NCI-H187 (cell line): ENCODE measurements at regions not wholly inside any gene's neighbourhood (a gene's known extent, or its start where the extent isn't known, plus 50 kb on each side); places are given as distances from the start of the nearest gene placed in this dataset.
A peak's percentile ranks its signal among the peaks of the same experiment; 100 is the strongest.
"Not testable (repeated sequence)": the region's sequence is repeated elsewhere in the genome, so short reads cannot be mapped to it uniquely, and the experiment has no call there.

Source experiments
- DNase-seq, 2 experiments: peaks; one replicate each; lab custom pipeline; 2025; lab: John Stamatoyannopoulos, UW

DNA sequence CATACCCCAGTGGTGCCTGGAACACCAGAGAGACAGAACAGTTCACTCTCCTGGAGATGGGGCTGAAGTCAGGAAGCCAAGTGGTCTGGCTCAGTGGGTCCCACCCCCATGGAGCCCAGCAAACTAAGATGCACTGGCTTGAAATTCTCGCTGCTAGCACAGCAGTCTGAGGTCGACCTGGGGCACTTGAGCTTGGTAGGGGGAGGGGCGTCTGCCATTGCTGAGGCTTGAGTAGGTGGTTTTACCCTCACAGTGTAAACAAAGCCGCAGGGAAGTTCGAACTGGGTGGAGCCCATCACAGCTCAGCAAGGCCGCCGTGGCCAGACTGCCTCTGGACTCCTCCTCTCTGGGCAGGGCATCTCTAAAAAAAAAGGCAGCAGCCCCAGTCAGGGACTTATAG is 272.0 kb downstream of the KLF13 start:
- peak in 1 of 2 experiments; percentile 49 for DNase-seq

DNA sequence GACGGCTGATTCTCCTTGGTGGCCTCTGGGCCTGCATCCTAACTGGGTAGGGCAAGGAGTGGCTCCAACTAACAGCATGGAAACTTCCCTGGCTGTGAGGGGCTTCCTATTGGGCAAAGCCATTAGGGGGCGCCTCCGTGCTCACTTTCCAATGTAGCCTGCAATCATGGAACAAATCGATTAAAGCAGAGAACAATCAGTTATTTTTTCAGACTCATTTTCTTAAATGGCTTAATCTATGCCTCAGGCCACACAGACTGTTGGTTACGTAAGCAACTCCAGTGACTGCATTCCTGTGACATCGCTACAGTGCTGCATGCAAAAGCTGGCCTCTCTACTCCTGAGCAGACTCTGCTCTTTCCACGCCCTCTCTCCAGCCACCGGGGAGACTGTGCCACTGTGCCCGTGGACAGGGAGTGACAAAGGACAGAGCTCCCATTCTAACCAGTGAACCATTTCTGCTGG is 278.9 kb downstream of the KLF13 start:
- no peak for DNase-seq

DNA sequence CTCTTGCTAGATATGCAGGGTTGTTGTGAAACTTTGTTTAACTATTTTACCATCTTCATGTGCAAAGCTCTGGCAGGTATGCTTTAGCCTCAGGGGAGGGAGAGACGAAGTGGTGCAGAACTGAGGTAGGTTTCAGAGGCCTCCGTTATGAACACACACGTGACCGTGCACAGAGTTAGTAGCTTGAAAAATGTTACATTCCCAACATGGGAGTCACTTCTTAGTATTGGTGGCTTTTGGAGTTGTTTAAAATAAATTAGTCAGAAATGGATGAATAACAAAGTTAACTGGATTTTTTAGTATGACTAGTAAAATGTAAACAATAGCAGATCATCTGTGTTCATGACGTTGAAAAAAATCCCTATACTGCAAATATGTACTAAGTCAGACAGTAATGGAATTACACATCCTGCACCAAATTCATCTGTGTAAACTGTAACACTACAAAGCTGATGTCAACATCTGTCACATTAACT is 279.6 kb downstream of the KLF13 start:
- no peak for DNase-seq

DNA sequence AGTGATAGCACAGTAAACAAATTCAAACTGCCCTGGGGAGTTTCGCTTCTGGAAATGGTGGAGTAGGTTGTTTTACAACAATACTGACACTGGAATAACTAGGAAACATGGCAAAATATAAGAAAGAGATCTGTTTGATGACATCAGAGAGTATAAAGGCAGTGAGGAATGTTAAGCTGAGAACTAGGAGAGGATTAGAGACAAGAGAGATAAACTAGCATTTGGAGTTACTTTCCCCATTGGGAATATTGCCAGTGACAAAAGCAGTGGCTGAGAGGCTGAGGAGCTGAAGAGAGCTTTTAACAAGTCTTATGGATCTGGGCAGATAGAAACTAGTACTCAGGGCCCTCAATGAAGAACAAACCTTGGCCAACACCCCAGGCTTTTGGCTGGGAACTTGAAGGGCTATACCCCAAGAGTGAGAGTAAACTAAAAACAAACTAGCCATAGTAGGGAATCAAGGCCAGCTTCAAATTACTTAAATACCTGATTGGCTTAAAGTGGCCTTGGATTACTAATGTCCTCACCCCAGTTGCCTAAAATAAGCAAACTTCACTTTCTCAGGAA is 280.4 kb downstream of the KLF13 start:
- DNase-seq: no peak

DNA sequence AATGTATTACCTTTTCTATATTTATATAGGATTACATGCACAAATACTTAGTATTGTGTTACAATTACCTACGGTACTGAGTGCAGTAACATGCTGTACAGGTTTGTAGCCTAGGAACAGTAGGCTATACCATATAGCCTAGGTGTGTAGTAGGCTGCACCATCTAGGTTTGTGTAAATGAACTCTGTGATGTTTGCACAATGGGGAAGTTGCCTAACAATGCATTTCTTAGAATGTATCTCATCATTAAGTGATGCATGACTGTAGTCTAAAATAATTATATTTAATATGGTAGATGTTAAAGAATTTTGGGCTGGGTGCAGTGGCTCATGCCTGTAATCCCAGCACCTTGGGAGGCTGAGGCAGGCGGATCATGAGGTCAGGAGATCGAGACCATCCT is 281.0 kb downstream of the KLF13 start:
- no peak for DNase-seq

DNA sequence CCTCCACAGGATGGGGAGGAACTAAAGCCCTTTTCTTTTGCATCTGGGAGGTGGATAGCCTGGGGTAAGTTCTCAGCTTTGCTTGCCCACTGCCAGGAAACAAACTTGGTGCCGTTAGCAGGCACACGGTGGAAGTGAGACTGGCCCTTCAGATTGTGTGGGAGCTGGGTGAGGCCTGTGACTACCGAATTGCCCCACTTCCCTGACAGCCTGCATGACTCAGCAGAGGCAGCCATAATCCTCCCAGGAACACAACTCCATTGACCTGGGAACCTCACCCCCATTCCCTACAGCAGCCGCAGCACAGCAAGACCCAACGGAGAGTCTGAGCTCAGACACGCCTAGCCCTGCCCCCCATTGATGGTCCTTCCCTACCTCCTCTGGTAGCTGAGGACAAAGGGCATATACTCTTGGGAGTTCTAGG is 282.6 kb downstream of the KLF13 start:
- DNase-seq: no peak

DNA sequence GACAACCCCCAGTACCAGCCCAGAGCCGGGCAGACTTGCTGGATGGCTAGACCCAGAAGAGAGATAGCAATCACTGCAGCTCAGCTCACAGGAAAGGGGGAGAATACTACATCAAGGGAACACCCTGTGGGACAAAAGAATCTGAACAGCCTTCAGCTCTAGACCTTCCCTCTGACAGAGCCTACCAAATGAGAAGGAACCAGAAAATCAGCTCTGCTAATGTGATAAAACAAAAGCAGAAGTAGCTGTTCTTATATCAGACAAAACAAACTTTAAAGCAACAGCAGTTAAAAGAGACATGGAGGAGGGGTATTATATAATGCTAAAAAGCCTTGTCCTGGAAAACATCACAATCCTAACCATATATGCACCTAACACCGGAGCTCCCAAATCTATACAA is 283.3 kb downstream of the KLF13 start:
- no peak for DNase-seq

DNA sequence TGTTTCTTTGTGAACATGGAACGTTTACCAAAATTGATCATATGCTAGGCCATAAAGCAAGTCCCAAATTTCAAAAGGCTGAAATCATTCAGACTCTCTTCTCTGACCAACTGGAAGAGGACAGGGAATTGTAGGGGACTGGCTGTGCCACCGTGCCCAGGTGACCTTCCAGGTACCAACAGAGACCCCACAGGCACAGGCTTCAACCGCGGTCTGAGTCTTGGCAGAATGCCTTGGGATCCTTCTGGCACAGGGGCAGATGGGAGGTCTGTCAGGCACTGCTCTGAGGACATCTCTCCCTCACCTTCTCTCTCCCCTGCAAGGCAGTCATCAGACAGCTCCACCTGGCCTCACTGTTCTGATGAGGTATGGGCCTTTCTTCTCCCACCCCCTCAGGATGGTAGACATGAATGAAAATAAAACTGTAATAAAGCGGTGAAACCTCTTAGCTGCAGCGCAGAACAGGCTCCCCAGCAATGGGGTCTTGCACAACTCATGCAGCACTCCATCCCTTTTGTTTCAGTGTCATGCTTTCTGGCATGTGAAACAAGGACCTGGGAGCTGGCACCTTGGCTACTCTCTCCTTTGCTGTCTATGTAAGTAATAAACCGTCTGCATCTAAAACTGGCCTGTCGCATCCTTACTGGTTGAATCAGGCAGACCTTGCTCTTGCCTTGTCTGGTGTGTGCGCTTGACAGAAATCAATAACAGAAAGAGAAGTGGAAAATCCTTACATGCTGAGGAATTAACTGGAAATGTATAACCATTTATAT is 289.2 kb downstream of the KLF13 start:
- no peak for DNase-seq

DNA sequence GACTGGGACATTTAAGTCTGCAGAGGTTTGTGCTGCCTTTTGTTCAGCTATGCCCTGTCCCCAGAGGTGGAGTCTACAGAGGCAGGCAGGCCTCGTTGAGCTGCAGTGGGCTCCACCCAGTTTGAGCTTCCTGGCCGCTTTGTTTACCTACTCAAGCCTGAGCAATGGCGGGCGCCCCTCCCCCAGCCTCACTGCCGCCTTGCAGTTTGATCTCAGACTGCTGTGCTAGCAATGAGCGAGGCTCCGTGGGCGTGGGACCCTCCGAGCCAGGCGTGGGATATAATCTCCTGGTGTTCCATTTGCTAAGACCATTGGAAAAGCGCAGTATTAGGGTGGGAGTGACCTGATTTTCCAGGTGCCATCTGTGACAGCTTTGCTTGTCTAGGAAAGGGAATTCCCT is 296.7 kb downstream of the KLF13 start:
- DNase-seq: not testable (repeated sequence)

DNA sequence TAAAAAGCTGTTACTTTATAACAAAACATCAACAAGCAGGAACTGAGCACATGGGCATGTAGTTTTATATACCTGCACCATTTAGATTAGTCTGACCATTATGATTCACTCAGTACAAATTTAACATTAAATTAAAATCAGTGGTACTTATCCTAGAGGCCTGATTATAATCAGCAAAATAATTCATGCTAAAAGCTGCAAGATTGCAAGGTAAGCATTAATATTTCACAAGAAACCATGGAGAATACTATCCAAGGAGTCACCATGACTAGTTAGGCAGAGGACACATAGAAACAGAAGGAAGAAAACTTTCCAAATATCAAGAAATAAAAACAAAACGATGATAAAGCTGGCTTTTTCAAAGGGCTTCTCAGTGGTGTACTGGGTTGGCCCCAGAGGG is 297.5 kb downstream of the KLF13 start:
- not testable (repeated sequence) for DNase-seq

DNA sequence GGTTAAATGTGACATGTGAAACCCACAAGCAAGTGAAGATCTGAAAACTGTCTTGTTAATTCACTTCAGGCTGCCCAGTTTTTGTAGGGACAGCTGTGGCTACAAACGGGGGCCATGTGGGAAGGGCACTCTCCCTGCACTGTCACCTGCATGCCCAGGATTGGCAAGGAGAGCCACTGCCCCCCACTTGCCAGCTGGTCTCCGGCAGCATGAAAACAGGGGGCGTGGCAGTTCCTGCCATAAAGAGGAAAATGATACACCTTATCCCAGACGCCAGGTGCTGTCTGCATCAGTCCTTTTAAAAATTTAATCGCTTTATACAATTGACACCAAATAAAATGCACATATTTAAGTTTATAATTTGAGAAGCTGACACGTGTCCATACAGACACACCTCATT is 309.1 kb downstream of the KLF13 start:
- not testable (repeated sequence) for DNase-seq

DNA sequence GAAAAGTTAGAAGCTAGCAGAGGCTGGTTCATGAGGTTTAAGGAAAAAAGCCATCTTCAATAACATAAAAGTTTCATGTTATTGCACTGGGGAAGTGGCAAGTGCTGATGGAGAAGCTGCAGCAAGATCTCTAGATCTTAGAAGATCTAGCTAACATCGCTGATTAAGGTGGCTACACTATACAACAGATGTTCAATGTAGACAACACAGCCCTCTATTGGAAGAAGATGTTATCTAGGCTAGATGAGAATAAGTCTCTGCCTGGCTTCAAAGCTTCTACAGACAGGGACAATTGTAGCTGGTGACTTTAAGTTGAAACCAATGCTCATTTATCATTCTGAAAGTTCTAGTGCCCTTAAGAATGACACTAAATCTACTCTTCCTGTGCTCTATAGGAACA is 310.3 kb downstream of the KLF13 start:
- DNase-seq: not testable (repeated sequence)

DNA sequence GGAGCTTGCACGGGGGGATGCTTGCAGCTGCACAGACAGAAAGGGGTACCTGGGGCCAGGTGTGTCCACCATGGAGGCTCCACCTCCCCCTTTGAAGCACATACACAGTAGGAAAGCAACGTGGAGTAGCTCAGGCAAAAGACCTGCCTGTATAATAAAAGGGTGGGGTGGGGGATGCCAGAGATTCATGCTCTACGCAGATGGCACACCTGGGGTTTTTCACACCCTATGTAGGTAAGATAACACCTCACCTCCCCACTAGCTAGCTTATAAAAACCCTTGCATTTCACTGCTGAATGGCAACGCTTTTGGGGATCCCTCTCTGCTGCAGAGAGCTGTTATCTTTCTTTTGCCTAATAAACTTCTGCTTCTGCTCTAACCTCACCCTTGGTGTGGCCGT is 317.3 kb downstream of the KLF13 start:
- not testable (repeated sequence) for DNase-seq

DNA sequence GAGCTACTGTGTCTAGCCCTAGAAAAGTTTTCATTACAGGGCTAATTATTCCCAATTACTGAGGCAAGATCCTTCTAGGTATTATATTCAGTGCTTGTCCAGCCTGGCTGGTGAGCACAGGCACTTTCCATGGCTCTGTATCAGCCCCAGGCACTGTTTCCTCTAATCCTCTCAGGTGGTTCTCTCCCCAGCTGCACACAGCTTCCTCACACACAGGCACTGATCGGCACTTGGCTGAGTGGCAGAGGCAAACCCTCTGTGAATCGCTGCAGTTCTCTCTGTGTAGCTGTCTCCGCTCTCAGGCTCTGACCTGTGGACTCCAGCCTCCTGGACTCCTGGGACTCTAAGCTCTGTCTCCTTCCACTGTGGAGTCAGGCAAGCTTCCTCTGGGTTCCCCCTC is 318.1 kb downstream of the KLF13 start:
- not testable (repeated sequence) for DNase-seq

DNA sequence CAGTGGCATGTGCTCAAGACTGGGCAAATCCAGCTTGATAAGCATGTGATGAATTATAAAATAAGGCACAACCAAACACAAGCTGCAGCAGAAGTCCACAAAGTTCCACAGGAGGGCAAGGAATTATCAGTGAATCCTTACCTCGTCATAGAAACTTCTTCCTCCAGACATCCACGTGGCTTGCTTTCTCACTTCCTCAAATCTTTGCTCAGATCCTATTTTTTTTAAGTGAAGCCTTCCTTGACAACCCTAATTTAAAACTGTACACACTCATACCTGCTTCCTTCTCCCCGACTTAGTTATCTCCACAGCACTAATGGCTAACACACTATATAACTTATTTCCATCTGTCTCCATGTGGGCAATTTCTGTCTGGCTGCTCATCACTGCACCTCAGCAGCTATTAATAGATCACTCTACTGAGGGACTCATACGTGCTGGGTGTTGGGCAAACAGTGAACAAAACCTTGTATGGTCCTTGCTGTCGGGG is 320.7 kb downstream of the KLF13 start:
- DNase-seq: not testable (repeated sequence)

DNA sequence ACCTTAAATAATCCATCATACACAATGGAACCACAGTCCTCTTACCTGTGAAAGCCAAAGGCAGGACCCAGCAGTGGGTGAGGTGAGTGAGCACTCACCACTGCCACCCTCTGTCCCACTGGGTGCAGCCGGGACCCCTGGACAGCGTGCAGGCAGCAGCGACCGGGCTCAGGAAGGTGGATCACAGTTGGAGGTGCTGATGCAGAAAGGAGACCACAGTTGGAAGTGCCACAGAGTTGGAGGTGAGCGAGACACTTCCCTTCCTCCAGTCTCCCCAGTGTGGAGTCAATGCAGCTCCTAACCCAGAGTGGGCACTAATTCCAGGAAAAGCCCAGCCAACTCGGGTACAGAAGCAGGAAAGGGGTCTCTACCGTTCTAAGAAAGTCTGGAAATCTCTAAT is 323.0 kb downstream of the KLF13 start:
- DNase-seq: not testable (repeated sequence)

DNA sequence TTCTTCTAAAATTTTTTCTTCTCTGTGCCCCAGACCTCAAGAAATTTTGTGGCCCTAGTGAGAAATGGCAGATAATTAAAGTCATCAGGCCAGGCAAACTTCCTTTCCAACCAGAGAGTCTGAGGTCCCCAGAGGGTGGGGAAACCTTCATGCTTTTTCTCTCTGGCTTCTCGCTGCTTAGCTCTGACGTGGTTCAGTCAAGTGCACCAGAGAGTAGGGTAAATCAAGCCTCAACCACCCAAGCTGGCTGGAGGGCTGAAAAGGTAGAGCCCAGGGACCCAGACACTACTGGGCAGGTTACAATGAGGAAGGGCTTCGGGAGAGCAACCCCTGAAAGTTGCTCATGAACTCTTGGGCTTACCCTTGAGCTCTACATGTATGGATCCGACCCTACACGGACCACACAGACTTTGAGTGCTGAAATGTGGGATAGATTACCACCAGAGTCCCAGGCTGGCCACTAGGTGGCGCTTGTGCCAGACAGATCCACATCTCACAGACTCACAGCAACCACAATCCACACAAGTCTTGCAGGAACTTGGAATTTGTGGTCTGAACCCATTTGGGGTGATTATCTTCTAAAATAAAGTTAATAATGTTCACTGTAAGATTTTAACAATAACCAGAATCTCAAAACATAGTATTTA is 323.5 kb downstream of the KLF13 start:
- not testable (repeated sequence) for DNase-seq

DNA sequence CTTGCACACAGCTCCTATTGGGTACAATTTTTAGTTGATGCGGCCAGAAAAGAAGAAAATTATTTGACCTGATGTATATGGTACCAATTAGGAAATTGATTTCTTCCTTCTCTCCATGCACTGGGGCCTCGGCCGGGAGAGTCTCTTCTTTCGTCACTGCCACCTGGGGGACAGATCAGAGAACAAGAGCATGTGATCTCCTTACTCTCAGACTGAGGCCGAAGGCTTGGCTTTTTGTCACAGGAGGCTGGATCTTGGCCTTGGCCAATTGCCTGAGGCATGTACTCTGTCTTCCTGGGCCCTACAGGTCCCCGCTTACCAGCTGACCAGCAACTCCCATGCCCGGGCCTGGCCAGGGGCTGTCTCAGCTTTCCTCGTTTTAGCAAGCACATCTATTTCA is 330.3 kb downstream of the KLF13 start:
- DNase-seq: not testable (repeated sequence)

DNA sequence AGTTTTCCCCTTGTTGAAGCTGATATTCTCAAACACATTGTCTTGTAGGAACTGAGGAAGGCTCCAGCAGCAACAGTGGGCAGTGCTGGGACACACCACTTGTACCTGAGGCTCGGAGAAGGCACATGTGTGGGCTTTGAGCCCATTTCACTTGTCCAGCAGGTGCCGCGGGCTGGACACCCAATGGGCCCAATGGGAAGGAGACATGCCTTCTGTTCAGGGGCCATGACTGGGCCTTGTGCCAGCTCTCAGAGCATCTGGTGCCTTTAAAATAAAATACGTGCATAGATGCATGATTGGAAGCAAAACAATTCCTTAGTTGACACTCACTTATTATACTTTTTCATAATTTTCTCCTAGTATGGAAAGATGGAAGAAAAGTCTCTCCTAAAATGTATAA is 334.2 kb downstream of the KLF13 start:
- DNase-seq: no peak

DNA sequence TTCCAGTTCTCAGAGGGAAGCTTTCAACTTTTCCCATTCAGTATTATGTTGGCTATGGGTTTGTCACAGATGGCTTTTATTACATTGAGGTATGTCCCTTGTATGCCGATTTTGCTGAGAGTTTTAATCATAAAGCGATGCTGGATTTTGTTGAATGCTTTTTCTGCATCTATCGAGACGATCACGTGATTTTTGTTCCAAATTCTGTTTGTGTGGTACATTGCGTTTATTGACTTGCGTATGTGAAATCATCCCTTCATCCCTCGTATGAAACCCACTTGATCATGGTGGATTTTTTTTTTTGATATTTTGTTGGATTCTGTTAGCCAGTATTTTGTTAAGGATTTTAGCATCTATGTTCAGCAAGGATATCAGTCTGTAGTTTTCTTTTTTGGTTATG is 339.1 kb downstream of the KLF13 start:
- DNase-seq: not testable (repeated sequence)

DNA sequence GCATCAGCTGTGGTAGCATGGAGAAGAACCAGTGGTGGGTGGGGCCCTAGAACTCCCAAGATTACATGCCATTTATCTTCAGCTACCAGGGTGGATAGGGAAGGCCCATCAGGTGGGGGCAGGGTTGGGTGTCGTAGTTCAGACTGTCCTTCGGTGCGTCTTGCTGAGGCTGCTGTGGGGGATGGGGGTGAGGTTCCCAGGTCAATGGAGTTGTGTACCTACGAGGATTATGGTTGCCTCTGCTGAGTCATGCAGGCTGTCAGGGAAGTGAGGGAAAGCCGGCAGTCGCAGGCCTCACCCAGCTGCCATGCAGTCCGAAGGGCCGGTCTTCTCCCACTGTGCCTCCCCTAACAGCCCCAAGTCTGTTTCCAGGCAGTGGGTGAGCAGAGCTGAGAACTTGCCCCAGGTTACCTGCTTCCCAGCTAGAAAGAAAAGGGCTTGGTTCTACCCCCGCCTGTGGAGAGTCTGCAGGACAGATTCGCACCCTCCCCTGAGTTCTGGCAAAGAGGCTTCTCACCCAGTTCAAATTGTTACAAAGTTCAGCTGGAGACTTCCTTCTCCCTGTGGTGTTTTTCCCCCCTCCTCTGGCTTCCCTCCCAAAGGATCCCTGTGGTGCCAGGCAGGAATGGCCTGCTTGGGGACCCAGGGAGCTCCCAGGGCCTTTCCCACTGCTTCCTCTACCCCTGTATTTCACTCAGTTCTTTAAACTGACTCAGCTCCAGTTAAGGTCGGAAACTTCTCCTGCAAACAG is 342.7 kb downstream of the KLF13 start:
- not testable (repeated sequence) for DNase-seq

DNA sequence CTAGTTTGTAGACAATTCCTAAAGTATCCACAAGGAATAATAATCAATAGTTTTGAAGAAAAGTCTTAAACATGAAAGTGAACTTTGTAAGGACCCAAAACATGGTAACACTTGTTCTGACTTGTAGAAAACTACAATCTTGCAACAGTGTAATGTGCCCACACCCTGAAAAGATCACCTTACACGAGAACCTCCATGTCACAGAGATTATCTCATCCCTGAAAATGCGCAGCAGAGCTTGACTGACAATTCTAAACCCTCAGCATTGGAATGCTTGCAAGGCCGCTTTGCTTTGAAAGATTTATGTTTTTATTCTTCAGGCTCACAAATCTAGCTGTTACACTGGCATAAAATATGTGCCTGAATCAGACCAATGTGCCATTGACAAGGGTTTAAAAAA is 346.6 kb downstream of the KLF13 start:
- not testable (repeated sequence) for DNase-seq
